Frontal cortex (tissue), 3 donors: ENCODE measurements at regions not wholly inside any gene's neighbourhood (a gene's known extent, or its start where the extent isn't known, plus 50 kb on each side); places are given as distances from the start of the nearest gene placed in this dataset.
A peak's percentile ranks its signal among the peaks of the same experiment; 100 is the strongest.

Source experiments
- DNase-seq, 2 donors: peaks; one replicate each; pipeline ENCODE4 v3.0.0; 2012; ENCODE audit warnings: low spot score in 2 of 2
- FAIRE-seq: peaks from 2 replicates; lab custom pipeline; 2012; peaks lifted over from hg19 to GRCh38; lab: Jason Lieb, UNC
- donor health status: control.
- donor health status: control.
- donor health status: control.

DNA sequence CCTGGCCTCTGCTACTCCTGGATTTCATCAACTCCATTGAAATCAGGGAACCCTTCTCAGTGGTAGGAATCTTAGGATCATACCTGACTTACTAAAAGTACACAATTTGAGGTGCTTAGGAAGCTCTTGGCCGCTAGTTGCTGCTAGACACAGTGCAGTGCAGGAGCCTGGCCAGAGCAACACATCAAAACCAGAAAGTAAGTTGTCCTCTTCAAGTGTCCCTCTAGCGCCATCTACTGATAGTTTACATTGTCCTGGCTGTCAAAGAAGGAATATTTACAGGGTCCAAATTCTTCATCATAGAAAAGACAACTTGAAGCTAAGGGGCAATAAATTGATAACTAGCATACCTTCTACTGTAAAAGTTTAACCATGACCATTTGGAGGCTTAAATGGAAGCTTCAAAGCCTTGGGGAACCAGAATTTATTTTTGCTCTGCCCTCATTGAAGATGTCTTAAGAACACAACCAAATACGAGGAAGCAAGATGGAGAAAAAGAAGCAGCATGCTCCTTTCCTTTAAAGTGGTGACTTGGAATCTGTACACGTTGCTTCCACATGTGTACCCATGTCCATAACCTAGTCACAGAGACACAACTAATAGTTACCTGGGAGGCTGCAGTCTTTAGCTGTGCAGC, 889.1 kb upstream of the GCFC2 start:
- FAIRE-seq (peak; percentile 52), DNase-seq (peak; percentile 11 to 25)

DNA sequence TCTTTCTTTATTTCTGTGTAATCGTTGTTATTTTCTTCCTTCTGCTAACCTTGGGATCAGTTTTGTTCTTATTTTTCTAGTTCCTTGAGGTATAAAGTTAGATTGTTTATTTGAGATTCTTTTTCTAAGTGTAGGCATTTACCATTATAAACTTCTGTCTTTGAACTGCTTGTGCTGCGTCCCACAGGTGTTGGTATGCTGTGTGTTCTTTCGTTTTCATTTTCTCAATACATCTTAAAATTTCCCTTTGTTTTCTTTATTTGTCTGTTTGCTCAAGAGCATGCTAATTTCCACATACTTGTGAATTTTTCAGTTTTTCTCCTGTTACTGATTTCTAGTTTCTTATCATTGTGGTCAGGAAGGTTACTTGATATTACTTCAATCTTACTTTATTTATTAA, 873.8 kb upstream of the GCFC2 start:
- no peak for DNase-seq
- no peak for FAIRE-seq

DNA sequence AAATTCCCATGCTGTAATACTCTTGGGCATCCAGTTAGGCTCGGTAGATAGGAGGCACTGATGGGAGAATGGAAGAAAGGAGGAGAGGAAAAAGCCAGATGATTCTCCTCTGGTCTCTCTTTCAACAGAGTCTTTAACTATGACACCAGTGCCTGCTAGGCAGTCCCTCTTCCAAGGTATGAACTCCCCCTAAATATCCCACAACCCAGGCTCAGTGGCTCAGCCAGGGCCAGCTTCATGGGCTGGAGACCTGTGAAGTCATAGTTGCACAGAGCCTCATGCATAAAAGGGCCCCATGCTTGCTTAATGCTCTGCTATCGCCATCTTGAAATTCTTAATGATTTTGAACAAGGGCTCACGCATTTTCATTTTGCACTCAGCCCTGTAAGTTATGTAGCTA, 869.2 kb upstream of the GCFC2 start:
- no peak for DNase-seq
- FAIRE-seq, result no peak

DNA sequence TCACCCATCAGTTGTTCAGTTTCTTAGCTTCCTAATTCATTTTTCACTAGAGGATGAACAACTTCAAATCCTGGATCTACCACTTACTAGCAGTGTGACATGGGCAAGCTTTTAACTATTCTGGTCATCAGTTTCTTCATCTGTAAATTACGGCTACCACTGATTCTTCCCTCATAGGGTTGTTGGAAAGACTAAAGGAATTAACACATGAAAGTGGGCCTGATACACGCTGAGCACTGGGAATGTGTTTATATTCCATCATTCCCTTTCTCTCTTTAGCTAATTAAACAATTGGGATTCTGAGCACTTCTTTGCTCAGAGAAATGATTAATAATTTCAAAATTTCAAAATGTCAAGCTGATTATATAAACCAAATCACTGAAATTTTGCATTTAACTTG, 862.3 kb upstream of the GCFC2 start:
- FAIRE-seq, result no peak
- no peak for DNase-seq

DNA sequence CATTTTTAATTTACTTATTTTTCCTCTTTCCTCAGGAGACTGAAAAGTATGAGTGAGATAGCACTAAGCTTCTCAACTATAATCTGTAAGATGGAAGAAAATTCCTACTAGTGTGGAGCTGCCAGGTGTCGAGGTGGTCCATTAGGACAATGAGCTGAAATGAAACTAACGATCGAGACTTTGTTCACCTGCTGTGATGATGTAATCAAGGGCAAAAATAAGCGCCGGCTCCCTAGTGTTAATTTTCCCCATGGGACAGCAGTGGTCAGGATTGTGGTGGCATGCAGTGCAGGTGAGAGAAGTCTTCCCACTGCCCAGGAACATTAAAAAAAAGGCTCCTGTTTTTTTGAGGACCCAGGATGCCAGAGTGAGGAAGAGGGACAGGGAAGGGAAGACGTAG, 859.1 kb upstream of the GCFC2 start:
- FAIRE-seq (no peak), DNase-seq (no peak)

GRCh38 chr2:76567478-76567877, 856.8 kb upstream of the GCFC2 start:
- DNase-seq (no peak), FAIRE-seq (no peak)

- DNase-seq (no peak), FAIRE-seq (no peak)
Measured at GRCh38 chr2:76564734-76565133, 854.0 kb upstream of the GCFC2 start.

DNA sequence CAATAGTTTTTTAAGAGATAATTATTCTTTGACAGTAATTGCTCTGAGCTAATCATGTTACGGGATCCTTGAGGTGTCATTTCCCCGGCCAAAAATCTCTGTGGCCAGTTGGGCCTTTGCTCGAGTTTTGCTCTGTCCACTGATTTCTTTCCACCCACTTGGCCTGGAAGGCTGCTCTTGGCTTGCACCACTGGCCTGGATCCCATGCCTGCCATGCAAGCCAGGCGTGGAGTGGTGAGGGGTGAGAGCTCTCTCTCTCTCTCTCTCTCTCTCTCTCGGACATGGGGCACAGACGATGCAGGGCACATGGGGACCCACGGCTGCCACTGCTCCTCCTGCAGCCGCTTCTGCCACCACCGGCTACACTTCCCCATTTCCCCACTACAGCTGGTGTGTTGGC, 853.0 kb upstream of the GCFC2 start:
- DNase-seq (no peak), FAIRE-seq (no peak)

GRCh38 chr2:76558157-76558556, 847.4 kb upstream of the GCFC2 start:
- DNase-seq, result no peak
- no peak for FAIRE-seq

GRCh38 chr2:76556018-76556417, 845.3 kb upstream of the GCFC2 start:
- FAIRE-seq (no peak), DNase-seq (no peak)

DNA sequence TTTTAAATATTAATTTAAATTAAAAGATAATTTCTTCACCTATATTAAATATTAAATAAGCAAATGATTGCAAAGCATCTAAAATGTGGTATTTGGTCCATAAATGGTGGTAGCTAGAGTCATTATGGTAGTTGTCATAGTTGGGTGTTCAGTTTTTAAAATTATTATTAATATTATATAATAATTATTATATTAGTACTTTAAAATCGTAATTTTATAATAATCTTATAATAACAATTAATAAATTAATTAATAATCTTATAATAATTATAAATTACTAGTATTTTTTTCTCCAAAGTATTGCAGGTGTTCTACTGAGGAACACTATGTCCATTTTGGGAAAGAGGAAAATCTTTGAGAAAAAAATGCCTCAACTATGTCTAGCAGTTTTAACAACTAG, 835.5 kb upstream of the GCFC2 start:
- FAIRE-seq, result no peak
- no peak for DNase-seq

DNA sequence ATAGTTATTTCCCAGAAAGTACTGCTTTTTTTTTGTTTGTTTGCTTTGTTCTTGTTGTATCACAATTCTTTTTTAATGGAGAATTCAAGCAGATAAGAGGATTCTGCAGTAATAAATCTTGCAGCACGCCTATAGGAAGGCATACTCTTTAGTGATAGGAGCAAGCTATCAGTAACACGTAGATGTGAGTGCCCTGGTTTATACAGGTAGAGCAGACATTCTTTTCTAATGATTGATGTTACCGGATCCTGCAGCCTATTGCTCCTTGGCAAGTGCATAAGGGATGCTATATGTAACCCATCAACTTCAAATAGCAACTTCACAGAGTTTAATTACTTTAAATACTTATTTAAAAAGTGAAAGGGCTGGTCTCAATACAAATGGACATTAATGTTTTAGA, 834.2 kb upstream of the GCFC2 start:
- no peak for DNase-seq
- no peak for FAIRE-seq

DNA sequence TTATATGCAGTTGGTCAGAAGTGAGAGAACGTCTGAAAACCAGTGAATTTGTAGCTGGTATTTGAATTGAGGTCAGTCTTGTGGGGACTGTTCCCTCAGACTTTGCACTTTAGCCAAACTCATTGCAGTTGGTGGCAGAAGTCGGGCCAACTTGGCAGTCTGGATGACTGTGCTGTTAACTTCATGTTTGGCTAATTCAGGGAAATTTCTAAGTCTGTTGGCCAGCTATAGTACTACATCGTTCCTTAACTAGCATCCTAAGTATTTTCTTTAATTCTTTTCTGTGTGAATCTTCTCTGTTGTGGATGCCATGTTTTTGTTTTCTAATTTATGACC, 806.8 kb upstream of the GCFC2 start:
- no peak for DNase-seq
- no peak for FAIRE-seq

DNA sequence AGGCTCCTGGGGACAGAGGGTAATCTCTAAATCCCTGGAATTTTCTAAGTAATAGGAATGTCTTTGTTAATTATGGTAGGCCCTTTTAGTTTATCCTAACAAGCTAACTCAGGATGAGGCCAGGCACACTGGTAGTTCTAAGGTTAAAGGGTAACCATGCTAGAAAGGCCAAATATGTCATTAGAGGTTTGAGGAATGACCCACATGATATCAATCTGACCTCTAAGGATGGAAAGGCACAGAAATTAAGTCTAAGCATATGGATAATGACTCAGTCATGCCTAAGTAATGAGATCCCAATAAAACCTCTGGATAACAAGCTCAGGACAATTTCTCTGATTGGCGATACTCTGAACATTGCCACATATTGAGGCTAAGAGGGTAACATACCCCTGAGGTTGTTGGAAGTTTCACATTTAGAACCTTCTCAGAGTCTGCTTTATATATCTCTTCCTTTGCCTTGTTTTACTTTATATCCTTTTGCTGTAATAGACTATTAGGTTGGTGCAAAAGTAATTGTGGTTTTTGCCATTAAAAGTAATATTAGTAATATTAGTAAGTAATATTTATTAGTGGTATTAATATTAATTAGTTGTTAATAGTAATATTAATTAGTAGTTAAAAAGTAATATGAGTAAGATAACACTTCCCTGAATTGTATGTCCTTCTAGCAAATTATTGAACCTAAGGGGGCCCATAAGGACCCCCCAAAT, 806.3 kb upstream of the GCFC2 start:
- no peak for DNase-seq
- FAIRE-seq, result no peak

DNA sequence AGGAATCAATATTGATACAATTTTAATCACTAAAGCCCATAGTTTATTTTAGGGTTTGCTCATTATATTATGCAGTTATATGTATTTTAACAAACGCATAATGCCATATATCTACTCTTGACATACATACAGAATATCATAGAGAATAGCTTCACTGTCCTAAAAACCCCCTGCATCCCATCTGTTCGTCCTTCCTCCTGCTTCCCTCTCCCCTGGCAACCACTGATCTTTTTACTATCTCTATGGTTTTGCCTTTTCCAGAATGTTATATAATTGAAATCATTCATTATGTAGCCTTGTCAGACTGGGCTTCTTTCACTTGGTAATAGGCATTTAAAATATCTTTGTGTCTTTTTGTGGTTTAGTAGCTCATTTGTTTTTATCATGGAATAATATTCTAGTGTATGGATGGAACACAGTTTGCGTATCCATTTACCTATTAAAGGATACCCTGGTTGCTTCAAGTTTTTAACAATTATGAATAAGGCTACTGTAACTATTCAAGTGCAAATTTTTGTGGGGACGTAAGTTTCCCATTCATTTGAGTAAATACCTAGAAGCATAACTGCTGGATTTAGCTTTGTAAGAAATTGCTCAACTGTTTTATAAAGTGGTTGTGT, 801.6 kb upstream of the GCFC2 start:
- no peak for FAIRE-seq
- no peak for DNase-seq

DNA sequence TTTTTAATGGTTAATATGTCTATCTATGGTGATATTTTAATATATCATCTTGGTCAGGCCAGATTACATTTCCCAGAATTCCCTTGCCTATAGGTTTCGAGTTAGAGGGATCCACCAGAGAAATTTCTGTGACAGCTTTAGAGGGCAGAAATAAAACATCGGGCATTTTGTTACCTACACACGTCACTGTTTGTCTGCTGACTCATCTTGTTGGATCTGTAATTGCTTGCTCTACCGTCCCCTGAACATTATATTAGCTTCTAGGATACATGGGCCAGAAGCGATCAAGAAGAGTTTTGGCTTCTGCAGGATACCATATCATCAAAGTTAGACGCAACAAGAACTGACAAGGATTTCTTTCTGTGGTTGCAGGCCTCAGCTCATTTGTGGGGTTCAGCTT, 795.8 kb upstream of the GCFC2 start:
- FAIRE-seq (no peak), DNase-seq (no peak)

DNA sequence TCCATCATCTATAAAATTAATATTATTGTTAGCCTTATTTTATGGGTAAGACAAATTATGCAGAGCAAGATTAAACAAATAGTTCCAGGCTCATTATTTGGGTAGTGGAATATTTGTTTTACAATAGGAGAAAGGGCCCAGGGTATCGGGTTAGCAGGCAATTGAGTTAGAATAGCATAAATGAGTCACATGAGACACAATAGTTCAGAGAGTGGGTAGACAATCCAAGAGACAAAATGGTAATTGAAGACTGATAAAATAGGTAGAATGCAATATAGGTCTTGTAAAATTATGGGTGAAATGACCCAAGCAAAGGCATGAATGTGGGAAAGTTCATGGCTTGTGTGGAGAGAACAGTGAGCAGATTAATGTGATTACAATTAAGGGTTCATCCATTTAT, 790.9 kb upstream of the GCFC2 start:
- no peak for FAIRE-seq

DNA sequence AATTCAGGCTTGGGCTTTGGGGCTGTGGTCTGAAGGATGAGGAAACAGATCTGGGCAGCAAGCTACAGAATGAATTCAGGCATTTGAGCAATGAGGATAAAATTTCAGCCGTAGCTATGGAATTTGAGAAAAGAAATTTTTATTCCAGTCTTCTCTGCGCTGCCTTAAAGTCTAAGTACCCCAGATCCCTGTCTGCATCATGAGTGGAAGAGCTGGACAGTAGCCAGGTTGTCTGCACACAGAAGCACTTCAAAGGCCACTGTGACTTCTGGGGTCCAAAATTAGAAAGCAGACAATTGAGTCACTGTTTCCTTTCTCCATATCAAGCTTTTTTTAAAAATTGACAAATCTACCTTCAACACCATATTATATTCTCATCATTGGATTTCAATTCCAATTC, 787.6 kb upstream of the GCFC2 start:
- FAIRE-seq, result no peak

More for the DNA sequence above, 790.9 kb upstream of the GCFC2 start:
- DNase-seq, result no peak

GRCh38 chr2:76491503-76491902, 780.8 kb upstream of the GCFC2 start:
- no peak for DNase-seq
- FAIRE-seq, result no peak

More for the DNA sequence above, 787.6 kb upstream of the GCFC2 start:
- no peak for DNase-seq

DNA sequence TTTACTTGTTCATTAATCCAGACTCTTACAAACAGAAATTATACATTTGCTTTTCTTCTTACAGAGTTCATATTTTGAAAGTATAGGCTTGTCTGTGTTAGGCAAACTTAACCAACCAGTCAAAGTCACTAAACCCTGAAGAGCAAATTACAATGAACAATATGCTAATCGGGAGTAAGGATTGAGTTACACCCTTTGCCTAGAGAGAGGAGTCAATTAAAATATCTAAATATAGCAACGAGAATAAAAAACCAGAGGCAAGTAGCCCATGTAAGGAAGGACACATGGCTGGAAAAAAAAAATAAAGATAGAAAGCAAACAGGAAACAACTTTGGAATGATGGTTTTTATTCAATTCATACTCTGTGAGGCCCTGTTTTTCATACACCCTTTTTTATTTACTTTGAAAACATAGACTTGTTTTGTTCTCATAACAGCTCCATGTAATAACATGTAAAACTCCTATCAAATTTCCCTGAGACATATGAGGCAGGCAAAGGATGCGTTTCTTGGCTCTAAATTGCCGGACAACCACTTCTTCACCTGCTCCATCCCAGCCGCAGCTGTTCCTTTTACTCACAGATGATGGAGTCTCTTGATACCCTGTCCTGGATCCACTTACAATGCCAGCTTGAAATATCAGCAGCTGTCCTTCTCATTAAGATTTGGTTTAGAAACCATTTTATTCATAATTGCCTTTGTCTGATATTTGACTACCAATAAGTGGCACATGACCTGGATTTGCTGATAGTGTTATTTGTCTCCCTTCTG, 767.7 kb upstream of the GCFC2 start:
- no peak for DNase-seq
- FAIRE-seq, result no peak

GRCh38 chr2:76472946-76473345, 762.2 kb upstream of the GCFC2 start:
- FAIRE-seq, result no peak
- DNase-seq, result no peak
